ENCODE measurements at regions not wholly inside any gene's neighbourhood (a gene's known extent, or its start where the extent isn't known, plus 50 kb on each side); places are given as distances from the start of the nearest gene placed in this dataset.

DNA sequence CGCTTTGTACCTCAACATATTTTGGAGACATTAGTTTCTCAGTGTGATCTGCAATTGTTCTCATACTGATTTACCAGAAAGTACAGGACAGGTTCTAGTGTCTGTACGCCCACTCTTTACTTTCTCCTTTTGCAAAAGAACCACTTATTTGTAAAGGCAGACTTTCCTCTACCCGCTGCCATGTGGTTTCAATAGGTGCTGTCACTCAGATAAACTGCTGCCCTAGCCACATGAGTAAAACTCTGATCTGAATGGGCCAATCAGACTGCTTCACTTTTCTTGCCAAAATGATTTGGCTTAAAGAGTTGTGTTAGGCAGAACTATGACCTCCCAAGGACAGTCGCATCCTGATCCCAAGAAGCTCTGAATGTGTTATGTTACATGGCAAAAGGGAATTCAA lies 984.6 kb upstream of the NR2F2 start:
- ATAC-seq = no peak
- TF ChIP-seq ZNF565 (CRISPR knock-in tag; conservative IDR thresholded peaks at IDR 0.05; ENCODE audit: low read depth) (no peak), CSDC2 (CRISPR knock-in tag; IDR thresholded peaks at IDR 0.05) (no peak), GLIS3 (CRISPR knock-in tag; IDR thresholded peaks at IDR 0.05) (no peak), ZC3H10 (CRISPR knock-in tag; IDR thresholded peaks at IDR 0.05) (no peak), ESRRG (CRISPR knock-in tag; IDR thresholded peaks at IDR 0.05) (no peak), SNAI2 (CRISPR knock-in tag; IDR thresholded peaks at IDR 0.05) (no peak), ARNTL (CRISPR knock-in tag; IDR thresholded peaks at IDR 0.05; ENCODE audit: borderline replicate concordance, low read depth) (no peak), ZFP30 (CRISPR knock-in tag; IDR thresholded peaks at IDR 0.05) (no peak), BACH2 (CRISPR knock-in tag; IDR thresholded peaks at IDR 0.05; ENCODE audit: borderline replicate concordance) (no peak), PPARA (CRISPR knock-in tag; IDR thresholded peaks at IDR 0.05; ENCODE audit: borderline replicate concordance) (no peak), ISL1 (CRISPR knock-in tag; IDR thresholded peaks at IDR 0.05) (no peak), ZNF8 (CRISPR knock-in tag; IDR thresholded peaks at IDR 0.05) (no peak)
- TF ChIP-seq, protein P1, sequence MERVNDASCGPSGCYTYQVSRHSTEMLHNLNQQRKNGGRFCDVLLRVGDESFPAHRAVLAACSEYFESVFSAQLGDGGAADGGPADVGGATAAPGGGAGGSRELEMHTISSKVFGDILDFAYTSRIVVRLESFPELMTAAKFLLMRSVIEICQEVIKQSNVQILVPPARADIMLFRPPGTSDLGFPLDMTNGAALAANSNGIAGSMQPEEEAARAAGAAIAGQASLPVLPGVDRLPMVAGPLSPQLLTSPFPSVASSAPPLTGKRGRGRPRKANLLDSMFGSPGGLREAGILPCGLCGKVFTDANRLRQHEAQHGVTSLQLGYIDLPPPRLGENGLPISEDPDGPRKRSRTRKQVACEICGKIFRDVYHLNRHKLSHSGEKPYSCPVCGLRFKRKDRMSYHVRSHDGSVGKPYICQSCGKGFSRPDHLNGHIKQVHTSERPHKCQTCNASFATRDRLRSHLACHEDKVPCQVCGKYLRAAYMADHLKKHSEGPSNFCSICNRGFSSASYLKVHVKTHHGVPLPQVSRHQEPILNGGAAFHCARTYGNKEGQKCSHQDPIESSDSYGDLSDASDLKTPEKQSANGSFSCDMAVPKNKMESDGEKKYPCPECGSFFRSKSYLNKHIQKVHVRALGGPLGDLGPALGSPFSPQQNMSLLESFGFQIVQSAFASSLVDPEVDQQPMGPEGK (CRISPR knock-in tag; IDR thresholded peaks at IDR 0.05; ENCODE audit: borderline replicate concordance) = no peak
- TF ChIP-seq, protein P2, sequence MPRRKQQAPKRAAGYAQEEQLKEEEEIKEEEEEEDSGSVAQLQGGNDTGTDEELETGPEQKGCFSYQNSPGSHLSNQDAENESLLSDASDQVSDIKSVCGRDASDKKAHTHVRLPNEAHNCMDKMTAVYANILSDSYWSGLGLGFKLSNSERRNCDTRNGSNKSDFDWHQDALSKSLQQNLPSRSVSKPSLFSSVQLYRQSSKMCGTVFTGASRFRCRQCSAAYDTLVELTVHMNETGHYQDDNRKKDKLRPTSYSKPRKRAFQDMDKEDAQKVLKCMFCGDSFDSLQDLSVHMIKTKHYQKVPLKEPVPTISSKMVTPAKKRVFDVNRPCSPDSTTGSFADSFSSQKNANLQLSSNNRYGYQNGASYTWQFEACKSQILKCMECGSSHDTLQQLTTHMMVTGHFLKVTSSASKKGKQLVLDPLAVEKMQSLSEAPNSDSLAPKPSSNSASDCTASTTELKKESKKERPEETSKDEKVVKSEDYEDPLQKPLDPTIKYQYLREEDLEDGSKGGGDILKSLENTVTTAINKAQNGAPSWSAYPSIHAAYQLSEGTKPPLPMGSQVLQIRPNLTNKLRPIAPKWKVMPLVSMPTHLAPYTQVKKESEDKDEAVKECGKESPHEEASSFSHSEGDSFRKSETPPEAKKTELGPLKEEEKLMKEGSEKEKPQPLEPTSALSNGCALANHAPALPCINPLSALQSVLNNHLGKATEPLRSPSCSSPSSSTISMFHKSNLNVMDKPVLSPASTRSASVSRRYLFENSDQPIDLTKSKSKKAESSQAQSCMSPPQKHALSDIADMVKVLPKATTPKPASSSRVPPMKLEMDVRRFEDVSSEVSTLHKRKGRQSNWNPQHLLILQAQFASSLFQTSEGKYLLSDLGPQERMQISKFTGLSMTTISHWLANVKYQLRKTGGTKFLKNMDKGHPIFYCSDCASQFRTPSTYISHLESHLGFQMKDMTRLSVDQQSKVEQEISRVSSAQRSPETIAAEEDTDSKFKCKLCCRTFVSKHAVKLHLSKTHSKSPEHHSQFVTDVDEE (CRISPR knock-in tag; IDR thresholded peaks at IDR 0.05) = no peak
- TF ChIP-seq, protein P3, sequence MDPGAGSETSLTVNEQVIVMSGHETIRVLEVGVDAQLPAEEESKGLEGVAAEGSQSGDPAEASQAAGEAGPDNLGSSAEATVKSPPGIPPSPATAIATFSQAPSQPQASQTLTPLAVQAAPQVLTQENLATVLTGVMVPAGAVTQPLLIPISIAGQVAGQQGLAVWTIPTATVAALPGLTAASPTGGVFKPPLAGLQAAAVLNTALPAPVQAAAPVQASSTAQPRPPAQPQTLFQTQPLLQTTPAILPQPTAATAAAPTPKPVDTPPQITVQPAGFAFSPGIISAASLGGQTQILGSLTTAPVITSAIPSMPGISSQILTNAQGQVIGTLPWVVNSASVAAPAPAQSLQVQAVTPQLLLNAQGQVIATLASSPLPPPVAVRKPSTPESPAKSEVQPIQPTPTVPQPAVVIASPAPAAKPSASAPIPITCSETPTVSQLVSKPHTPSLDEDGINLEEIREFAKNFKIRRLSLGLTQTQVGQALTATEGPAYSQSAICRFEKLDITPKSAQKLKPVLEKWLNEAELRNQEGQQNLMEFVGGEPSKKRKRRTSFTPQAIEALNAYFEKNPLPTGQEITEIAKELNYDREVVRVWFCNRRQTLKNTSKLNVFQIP (CRISPR knock-in tag; IDR thresholded peaks at IDR 0.05; ENCODE audit: borderline replicate concordance, low read depth) = no peak

DNA sequence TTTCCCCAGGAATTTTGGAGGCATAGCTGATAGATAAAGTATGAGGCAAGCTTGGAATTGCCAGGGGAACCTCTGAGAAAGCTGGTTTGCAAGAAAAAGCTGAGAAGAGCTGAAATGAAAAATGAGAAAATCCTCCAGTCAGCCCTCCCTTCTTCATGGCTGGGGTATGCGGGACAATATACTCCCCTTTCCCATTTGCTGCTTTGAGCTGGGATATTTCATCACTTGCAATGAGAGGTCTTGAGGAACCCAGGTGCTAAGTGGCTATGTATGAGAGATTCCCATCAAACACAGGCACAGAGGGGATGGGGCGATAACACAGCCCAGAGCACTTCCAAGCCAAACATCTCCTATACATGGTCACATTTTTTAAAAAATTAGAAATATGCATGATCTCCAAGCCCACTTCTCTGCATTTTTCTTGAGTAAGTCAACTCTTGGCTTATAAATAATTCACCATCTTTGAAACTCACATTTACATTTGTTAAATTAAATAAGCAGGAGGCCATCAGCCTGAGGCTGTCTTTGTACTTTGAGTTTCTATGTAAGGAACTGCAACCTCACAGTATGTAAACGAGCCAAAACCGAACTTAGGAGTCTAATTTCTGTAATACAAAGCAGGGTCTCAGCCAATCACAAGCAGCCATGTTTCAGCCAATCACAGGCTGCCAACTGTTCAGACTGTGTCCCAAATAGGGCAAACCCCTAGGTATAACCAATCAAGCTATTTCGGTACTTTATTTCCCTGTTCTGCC lies 983.6 kb upstream of the NR2F2 start:
- TF ChIP-seq, protein P4, sequence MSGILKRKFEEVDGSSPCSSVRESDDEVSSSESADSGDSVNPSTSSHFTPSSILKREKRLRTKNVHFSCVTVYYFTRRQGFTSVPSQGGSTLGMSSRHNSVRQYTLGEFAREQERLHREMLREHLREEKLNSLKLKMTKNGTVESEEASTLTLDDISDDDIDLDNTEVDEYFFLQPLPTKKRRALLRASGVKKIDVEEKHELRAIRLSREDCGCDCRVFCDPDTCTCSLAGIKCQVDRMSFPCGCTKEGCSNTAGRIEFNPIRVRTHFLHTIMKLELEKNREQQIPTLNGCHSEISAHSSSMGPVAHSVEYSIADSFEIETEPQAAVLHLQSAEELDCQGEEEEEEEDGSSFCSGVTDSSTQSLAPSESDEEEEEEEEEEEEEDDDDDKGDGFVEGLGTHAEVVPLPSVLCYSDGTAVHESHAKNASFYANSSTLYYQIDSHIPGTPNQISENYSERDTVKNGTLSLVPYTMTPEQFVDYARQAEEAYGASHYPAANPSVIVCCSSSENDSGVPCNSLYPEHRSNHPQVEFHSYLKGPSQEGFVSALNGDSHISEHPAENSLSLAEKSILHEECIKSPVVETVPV (CRISPR knock-in tag; IDR thresholded peaks at IDR 0.05) = no peak
- TF ChIP-seq ESRRG (CRISPR knock-in tag; IDR thresholded peaks at IDR 0.05) (no peak), BACH2 (CRISPR knock-in tag; IDR thresholded peaks at IDR 0.05; ENCODE audit: borderline replicate concordance) (no peak), CSDC2 (CRISPR knock-in tag; IDR thresholded peaks at IDR 0.05) (no peak), TOX (CRISPR knock-in tag; IDR thresholded peaks at IDR 0.05; ENCODE audit: borderline replicate concordance) (no peak), ZNF70 (CRISPR knock-in tag; IDR thresholded peaks at IDR 0.05) (no peak), OSR1 (CRISPR knock-in tag; IDR thresholded peaks at IDR 0.05) (no peak), PPARA (CRISPR knock-in tag; IDR thresholded peaks at IDR 0.05; ENCODE audit: borderline replicate concordance) (no peak), TCF4 (CRISPR knock-in tag; IDR thresholded peaks at IDR 0.05; ENCODE audit: borderline replicate concordance) (no peak), GLIS3 (CRISPR knock-in tag; IDR thresholded peaks at IDR 0.05) (no peak)
- TF ChIP-seq, protein P2 (CRISPR knock-in tag; IDR thresholded peaks at IDR 0.05) = no peak
- TF ChIP-seq, protein P3 (CRISPR knock-in tag; IDR thresholded peaks at IDR 0.05; ENCODE audit: borderline replicate concordance, low read depth) = no peak
- ATAC-seq = no peak

Data from SK-N-SH treated with all-trans-retinoic acid at 6 μM for 48 hours (cell line).